ENCODE measurements at regions not wholly inside any gene's neighbourhood (a gene's known extent, or its start where the extent isn't known, plus 50 kb on each side); places are given as distances from the start of the nearest gene placed in this dataset.

GRCh38 chr7:42342381-42342780 is 105.4 kb upstream of the GLI3 start:
- Mint-ChIP-seq H3K4me1 (ENCODE audit: low read depth, unreplicated experiment) (peaks cover 18% of the 10 kb centered on the region), H3K9me3 (ENCODE audit: unreplicated experiment) (peaks cover 2% of the 10 kb centered on the region), H3K27me3 (ENCODE audit: unreplicated experiment) (no peaks in the 10 kb centered on the region), H3K27ac (ENCODE audit: unreplicated experiment) (no peak overlapping the region), H3K36me3 (ENCODE audit: unreplicated experiment) (no peaks in the 10 kb centered on the region), H3K4me3 (ENCODE audit: unreplicated experiment) (no peak overlapping the region)
- no peak for DNase-seq
- no peak for TF ChIP-seq CTCF (IDR thresholded peaks at IDR 0.05; ENCODE audit: partially characterized antibody, unreplicated experiment)

- H3K27me3 Mint-ChIP-seq (ENCODE audit: unreplicated experiment), result no peaks in the 10 kb centered on the region
- no peak overlapping the region for H3K27ac Mint-ChIP-seq (ENCODE audit: unreplicated experiment)
- no peak for TF ChIP-seq CTCF (IDR thresholded peaks at IDR 0.05; ENCODE audit: partially characterized antibody, unreplicated experiment)
- peaks cover 14% of the 10 kb centered on the region for H3K4me1 Mint-ChIP-seq (ENCODE audit: low read depth, unreplicated experiment)
- DNase-seq, result no peak
- peaks cover 3% of the 10 kb centered on the region for H3K9me3 Mint-ChIP-seq (ENCODE audit: unreplicated experiment)
- no peaks in the 10 kb centered on the region for H3K36me3 Mint-ChIP-seq (ENCODE audit: unreplicated experiment)
- no peak overlapping the region for H3K4me3 Mint-ChIP-seq (ENCODE audit: unreplicated experiment)
Measured at GRCh38 chr7:42340436-42340835, 103.4 kb upstream of the GLI3 start.

- Mint-ChIP-seq H3K9me3 (ENCODE audit: unreplicated experiment) (peaks cover 3% of the 10 kb centered on the region), H3K36me3 (ENCODE audit: unreplicated experiment) (no peaks in the 10 kb centered on the region), H3K27ac (ENCODE audit: unreplicated experiment) (no peak overlapping the region), H3K27me3 (ENCODE audit: unreplicated experiment) (no peaks in the 10 kb centered on the region), H3K4me3 (ENCODE audit: unreplicated experiment) (no peak overlapping the region), H3K4me1 (ENCODE audit: low read depth, unreplicated experiment) (peaks cover 14% of the 10 kb centered on the region)
- TF ChIP-seq CTCF (IDR thresholded peaks at IDR 0.05; ENCODE audit: partially characterized antibody, unreplicated experiment), result no peak
- DNase-seq, result no peak
Measured at GRCh38 chr7:42338916-42339540, 102.0 kb upstream of the GLI3 start.

- peaks cover 13% of the 10 kb centered on the region for H3K4me1 Mint-ChIP-seq (ENCODE audit: low read depth, unreplicated experiment)
- peaks cover 3% of the 10 kb centered on the region for H3K9me3 Mint-ChIP-seq (ENCODE audit: unreplicated experiment)
- no peaks in the 10 kb centered on the region for H3K36me3 Mint-ChIP-seq (ENCODE audit: unreplicated experiment)
- no peak overlapping the region for H3K4me3 Mint-ChIP-seq (ENCODE audit: unreplicated experiment)
- no peak overlapping the region for H3K27ac Mint-ChIP-seq (ENCODE audit: unreplicated experiment)
- no peak for TF ChIP-seq CTCF (IDR thresholded peaks at IDR 0.05; ENCODE audit: partially characterized antibody, unreplicated experiment)
- DNase-seq, result no peak
- H3K27me3 Mint-ChIP-seq (ENCODE audit: unreplicated experiment), result no peaks in the 10 kb centered on the region
Measured at GRCh38 chr7:42338231-42338915, 101.4 kb upstream of the GLI3 start.

GRCh38 chr7:42337225-42337905 is 100.4 kb upstream of the GLI3 start:
- DNase-seq, result no peak
- Mint-ChIP-seq H3K9me3 (ENCODE audit: unreplicated experiment) (peaks cover 3% of the 10 kb centered on the region), H3K4me3 (ENCODE audit: unreplicated experiment) (no peak overlapping the region), H3K4me1 (ENCODE audit: low read depth, unreplicated experiment) (peaks cover 8% of the 10 kb centered on the region), H3K27me3 (ENCODE audit: unreplicated experiment) (peaks cover 1% of the 10 kb centered on the region), H3K36me3 (ENCODE audit: unreplicated experiment) (peaks cover 6% of the 10 kb centered on the region), H3K27ac (ENCODE audit: unreplicated experiment) (no peak overlapping the region)
- no peak for TF ChIP-seq CTCF (IDR thresholded peaks at IDR 0.05; ENCODE audit: partially characterized antibody, unreplicated experiment)
